GM18505 (cell line): ENCODE measurements at regions not wholly inside any gene's neighbourhood (a gene's known extent, or its start where the extent isn't known, plus 50 kb on each side); places are given as distances from the start of the nearest gene placed in this dataset.

ENCODE experiments used
- ATAC-seq: cut with Tn5 transposase; IDR thresholded peaks from one replicate; pipeline ENCODE4 v1.9.1; 2021; ENCODE audit not compliant: unreplicated experiment
- POLR2A ChIP-seq: IDR thresholded peaks from 4 replicates; pipeline ENCODE4 v1.6.1; 2011; ENCODE audit warnings: borderline replicate concordance; ENCODE audit not compliant: insufficient read depth, insufficient read length; ENCODE audit errors: extremely low read depth

GRCh38 chr7:42987648-42988214, 55.6 kb downstream of the MRPL32 start:
- TF ChIP-seq POLR2A: no peak
- ATAC-seq: no peak

GRCh38 chr7:42991024-42991423, 58.8 kb downstream of the MRPL32 start:
- no peak for TF ChIP-seq POLR2A
- ATAC-seq: no peak

GRCh38 chr7:42991913-42992591, 59.9 kb downstream of the MRPL32 start:
- no peak for ATAC-seq
- TF ChIP-seq POLR2A: no peak

- no peak for TF ChIP-seq POLR2A
- no peak for ATAC-seq
These were observed 60.9 kb downstream of the MRPL32 start for GRCh38 chr7:42993038-42993437.

- no peak for ATAC-seq
These were observed 61.9 kb downstream of the MRPL32 start for GRCh38 chr7:42994096-42994495.

GRCh38 chr7:42997611-42998010, 65.4 kb downstream of the MRPL32 start:
- TF ChIP-seq POLR2A: no peak
- ATAC-seq: no peak

More at GRCh38 chr7:42994096-42994495, 61.9 kb downstream of the MRPL32 start:
- no peak for TF ChIP-seq POLR2A

- no peak for ATAC-seq
- TF ChIP-seq POLR2A: no peak
These were observed 71.9 kb downstream of the MRPL32 start for GRCh38 chr7:43004082-43004481.

GRCh38 chr7:43006008-43006407, 73.8 kb downstream of the MRPL32 start:
- ATAC-seq: no peak

GRCh38 chr7:43010061-43010460, 77.9 kb downstream of the MRPL32 start:
- TF ChIP-seq POLR2A: no peak
- no peak for ATAC-seq

More at GRCh38 chr7:43006008-43006407, 73.8 kb downstream of the MRPL32 start:
- no peak for TF ChIP-seq POLR2A

GRCh38 chr7:43011879-43012278, 79.7 kb downstream of the MRPL32 start:
- no peak for ATAC-seq
- no peak for TF ChIP-seq POLR2A

- no peak for ATAC-seq
- TF ChIP-seq POLR2A: no peak
These were observed 82.2 kb downstream of the MRPL32 start for GRCh38 chr7:43014406-43014805.

- ATAC-seq: no peak
- no peak for TF ChIP-seq POLR2A
These were observed 83.1 kb downstream of the MRPL32 start for GRCh38 chr7:43015301-43015700.

- ATAC-seq: no peak
- TF ChIP-seq POLR2A: no peak
These were observed 86.3 kb downstream of the MRPL32 start for GRCh38 chr7:43018446-43018845.

GRCh38 chr7:43021431-43021830, 89.3 kb downstream of the MRPL32 start:
- no peak for TF ChIP-seq POLR2A
- ATAC-seq: no peak
